ENCODE measurements at regions not wholly inside any gene's neighbourhood (a gene's known extent, or its start where the extent isn't known, plus 50 kb on each side); places are given as distances from the start of the nearest gene placed in this dataset.

DNA sequence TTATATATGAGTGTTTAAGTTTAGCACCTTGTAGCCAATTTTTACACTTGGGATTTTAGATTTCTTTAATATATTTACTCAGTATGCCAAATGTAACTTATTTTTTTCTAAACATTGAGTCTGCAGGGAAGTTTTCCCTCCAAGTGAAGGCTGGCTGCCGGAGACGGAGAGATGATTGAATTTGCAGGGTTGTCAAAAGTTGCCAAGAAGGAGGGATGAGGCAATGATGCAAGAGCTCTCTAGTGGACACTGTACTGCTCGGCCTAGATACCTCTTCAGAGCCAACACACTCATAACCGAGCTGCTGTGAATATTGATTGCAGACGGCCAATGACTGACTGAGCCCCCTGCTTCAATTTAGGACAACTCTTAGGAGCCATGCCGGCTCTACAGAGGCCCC, 318.6 kb upstream of the CASK start:
- Histone ChIP-seq H3K9me3 (no peaks in the 10 kb centered on the region), H3K4me1 (no peaks in the 10 kb centered on the region), H3K27ac (no peak overlapping the region), H3K36me3 (no peaks in the 10 kb centered on the region), H3K4me3 (no peak overlapping the region), H3K27me3 (peaks cover 0 to 21% of the 10 kb centered on the region in 2 donors)
- intact Hi-C loops (cut with DNase I; ENCODE audit: low total_unique reads), result no loop called here
- DNase-seq (ENCODE audit: low spot score in 2 of 2), result no peak
- TF ChIP-seq POLR2AphosphoS5 (IDR thresholded peaks at IDR 0.05) (no peak), POLR2A (IDR thresholded peaks at IDR 0.05) (no peak)
- TF ChIP-seq, protein P1, sequence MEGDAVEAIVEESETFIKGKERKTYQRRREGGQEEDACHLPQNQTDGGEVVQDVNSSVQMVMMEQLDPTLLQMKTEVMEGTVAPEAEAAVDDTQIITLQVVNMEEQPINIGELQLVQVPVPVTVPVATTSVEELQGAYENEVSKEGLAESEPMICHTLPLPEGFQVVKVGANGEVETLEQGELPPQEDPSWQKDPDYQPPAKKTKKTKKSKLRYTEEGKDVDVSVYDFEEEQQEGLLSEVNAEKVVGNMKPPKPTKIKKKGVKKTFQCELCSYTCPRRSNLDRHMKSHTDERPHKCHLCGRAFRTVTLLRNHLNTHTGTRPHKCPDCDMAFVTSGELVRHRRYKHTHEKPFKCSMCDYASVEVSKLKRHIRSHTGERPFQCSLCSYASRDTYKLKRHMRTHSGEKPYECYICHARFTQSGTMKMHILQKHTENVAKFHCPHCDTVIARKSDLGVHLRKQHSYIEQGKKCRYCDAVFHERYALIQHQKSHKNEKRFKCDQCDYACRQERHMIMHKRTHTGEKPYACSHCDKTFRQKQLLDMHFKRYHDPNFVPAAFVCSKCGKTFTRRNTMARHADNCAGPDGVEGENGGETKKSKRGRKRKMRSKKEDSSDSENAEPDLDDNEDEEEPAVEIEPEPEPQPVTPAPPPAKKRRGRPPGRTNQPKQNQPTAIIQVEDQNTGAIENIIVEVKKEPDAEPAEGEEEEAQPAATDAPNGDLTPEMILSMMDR (IDR thresholded peaks at IDR 0.05), result no peak

DNA sequence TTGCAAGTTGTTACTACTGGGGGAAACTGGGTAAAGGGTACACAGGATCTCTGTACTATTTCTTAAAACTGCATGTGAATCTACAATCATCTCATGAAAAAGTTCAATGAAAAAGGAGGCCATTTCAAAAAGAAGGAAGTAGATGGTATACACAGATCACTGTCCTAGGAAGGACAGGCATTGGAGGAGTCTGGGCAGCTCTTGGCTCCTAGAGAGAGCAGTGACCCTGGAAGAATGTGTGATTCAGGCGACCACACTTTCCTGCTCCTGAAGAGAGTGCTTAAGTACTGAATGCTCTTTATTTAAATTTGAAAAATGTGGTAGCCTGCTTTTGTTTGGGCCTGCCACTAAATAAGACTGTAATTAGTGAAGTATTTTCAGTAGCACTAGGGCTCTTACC, 318.1 kb upstream of the CASK start:
- intact Hi-C loops (cut with DNase I; ENCODE audit: low total_unique reads), result no loop called here
- no peak for DNase-seq (ENCODE audit: low spot score in 2 of 2)
- no peak overlapping the region for H3K27ac ChIP-seq
- H3K36me3 ChIP-seq, result no peaks in the 10 kb centered on the region
- no peaks in the 10 kb centered on the region for H3K4me1 ChIP-seq
- H3K4me3 ChIP-seq, result no peak overlapping the region
- no peaks in the 10 kb centered on the region for H3K9me3 ChIP-seq
- peaks cover 0 to 20% of the 10 kb centered on the region in 2 donors for H3K27me3 ChIP-seq
- TF ChIP-seq POLR2A (IDR thresholded peaks at IDR 0.05) (no peak), POLR2AphosphoS5 (IDR thresholded peaks at IDR 0.05) (no peak)
- TF ChIP-seq, protein P1 (IDR thresholded peaks at IDR 0.05), result no peak

GRCh38 chrX:42237956-42238355, 314.6 kb upstream of the CASK start:
- H3K27me3 ChIP-seq, result peaks cover 0 to 22% of the 10 kb centered on the region in 2 donors
- no peaks in the 10 kb centered on the region for H3K4me1 ChIP-seq
- intact Hi-C loops (cut with DNase I; ENCODE audit: low total_unique reads), result no loop called here
- H3K36me3 ChIP-seq, result no peaks in the 10 kb centered on the region
- H3K27ac ChIP-seq, result no peak overlapping the region
- DNase-seq (ENCODE audit: low spot score in 2 of 2), result no peak
- TF ChIP-seq, protein P1 (IDR thresholded peaks at IDR 0.05), result no peak
- no peak for TF ChIP-seq POLR2AphosphoS5 (IDR thresholded peaks at IDR 0.05)
- no peaks in the 10 kb centered on the region for H3K9me3 ChIP-seq
- no peak overlapping the region for H3K4me3 ChIP-seq

GRCh38 chrX:42229533-42229932, 306.2 kb upstream of the CASK start:
- peaks cover 0 to 8% of the 10 kb centered on the region in 2 donors for H3K9me3 ChIP-seq
- intact Hi-C loops (cut with DNase I; ENCODE audit: low total_unique reads), result no loop called here
- TF ChIP-seq POLR2AphosphoS5 (IDR thresholded peaks at IDR 0.05) (no peak), POLR2A (IDR thresholded peaks at IDR 0.05) (no peak)
- TF ChIP-seq, protein P1 (IDR thresholded peaks at IDR 0.05), result no peak
- no peak for DNase-seq (ENCODE audit: low spot score in 2 of 2)
- no peak overlapping the region for H3K4me3 ChIP-seq
- H3K4me1 ChIP-seq, result no peaks in the 10 kb centered on the region
- no peaks in the 10 kb centered on the region for H3K36me3 ChIP-seq
- H3K27me3 ChIP-seq, result peaks cover 0 to 10% of the 10 kb centered on the region in 2 donors
- H3K27ac ChIP-seq, result no peak overlapping the region

- no peak for DNase-seq (ENCODE audit: low spot score in 2 of 2)
- H3K36me3 ChIP-seq, result no peaks in the 10 kb centered on the region
- TF ChIP-seq POLR2AphosphoS5 (IDR thresholded peaks at IDR 0.05), result no peak
- intact Hi-C loops (cut with DNase I; ENCODE audit: low total_unique reads), result no loop called here
- no peaks in the 10 kb centered on the region for H3K9me3 ChIP-seq
- H3K4me1 ChIP-seq, result no peaks in the 10 kb centered on the region
- peaks cover 0 to 39% of the 10 kb centered on the region in 2 donors for H3K27me3 ChIP-seq
- no peak overlapping the region for H3K27ac ChIP-seq
- no peak overlapping the region for H3K4me3 ChIP-seq
Observed at GRCh38 chrX:42220666-42221065, 297.3 kb upstream of the CASK start.

GRCh38 chrX:42220083-42220482, 296.7 kb upstream of the CASK start:
- TF ChIP-seq POLR2A (IDR thresholded peaks at IDR 0.05) (no peak), POLR2AphosphoS5 (IDR thresholded peaks at IDR 0.05) (no peak)
- TF ChIP-seq, protein P1 (IDR thresholded peaks at IDR 0.05), result no peak
- Histone ChIP-seq H3K4me3 (no peak overlapping the region), H3K36me3 (no peaks in the 10 kb centered on the region), H3K9me3 (no peaks in the 10 kb centered on the region), H3K27ac (no peak overlapping the region), H3K4me1 (no peaks in the 10 kb centered on the region), H3K27me3 (peaks cover 0 to 45% of the 10 kb centered on the region in 2 donors)
- intact Hi-C loops (cut with DNase I; ENCODE audit: low total_unique reads), result no loop called here
- no peak for DNase-seq (ENCODE audit: low spot score in 2 of 2)
